WTC11 (cell line): ENCODE measurements at regions not wholly inside any gene's neighbourhood (a gene's known extent, or its start where the extent isn't known, plus 50 kb on each side); places are given as distances from the start of the nearest gene placed in this dataset.
"Not testable (repeated sequence)": the region's sequence is repeated elsewhere in the genome, so short reads cannot be mapped to it uniquely, and the experiment has no call there.

Experiments
- ATAC-seq: fragments of 200-7000 bp; cut with Tn5 transposase; 2 replicates; pipeline ENCODE4 v1.10.0; 2021; ENCODE audit warnings: mild to moderate bottlenecking, moderate library complexity
- CTCF ChIA-PET: fragments of 300-600 bp; sonication (Branson Sonifier 250); formaldehyde crosslinking; loops from one replicate; lab custom pipeline; 2021; ENCODE audit warnings: antibody characterized with exemption; lab: Charles Lee
- POLR2A ChIA-PET: fragments of 350-600 bp; sonication (Branson Sonifier 250); formaldehyde crosslinking; loops from one replicate; lab custom pipeline; 2021; ENCODE audit warnings: antibody characterized with exemption; lab: Charles Lee
- DNase-seq: peaks from one replicate; pipeline ENCODE4 v3.0.0; 2021; ENCODE audit warnings: low spot score
- H3K27ac Mint-ChIP-seq: 2 replicates; pipeline ENCODE4 v1.8.0; 2021; ENCODE audit warnings: mixed read lengths
- H3K27me3 Mint-ChIP-seq: 2 replicates; pipeline ENCODE4 v1.8.0; 2021; ENCODE audit warnings: low read depth, mild to moderate bottlenecking, moderate library complexity, mixed read lengths
- H3K36me3 Mint-ChIP-seq: 2 replicates; pipeline ENCODE4 v1.8.0; 2021; ENCODE audit warnings: mixed read lengths
- H3K4me1 Mint-ChIP-seq: 2 replicates; pipeline ENCODE4 v1.8.0; 2022; ENCODE audit warnings: mixed read lengths
- H3K4me3 Mint-ChIP-seq: 2 replicates; pipeline ENCODE4 v1.8.0; 2021; ENCODE audit warnings: mild to moderate bottlenecking, moderate library complexity, mixed read lengths
- H3K9me3 Mint-ChIP-seq: 2 replicates; pipeline ENCODE4 v1.8.0; 2021; ENCODE audit warnings: mixed read lengths
- CREB1 ChIP-seq: sonication (generic); formaldehyde crosslinking; IDR thresholded peaks from 2 replicates; pipeline ENCODE4 v1.8.0; 2023; ENCODE audit warnings: mild to moderate bottlenecking, missing genetic modification reagents
- CREM ChIP-seq: sonication (generic); formaldehyde crosslinking; IDR thresholded peaks from 2 replicates; pipeline ENCODE4 v1.8.1; 2022; ENCODE audit warnings: mild to moderate bottlenecking, missing genetic modification reagents, moderate library complexity
- ELF4 ChIP-seq: sonication (generic); formaldehyde crosslinking; IDR thresholded peaks from 2 replicates; pipeline ENCODE4 v1.8.1; 2022; ENCODE audit warnings: low read depth, mild to moderate bottlenecking, moderate library complexity, missing genetic modification reagents
- FOXP1 ChIP-seq: sonication (generic); formaldehyde crosslinking; IDR thresholded peaks from 2 replicates; pipeline ENCODE4 v1.8.0; 2022; ENCODE audit warnings: missing genetic modification reagents, mild to moderate bottlenecking, moderate library complexity, borderline replicate concordance
- GTF2I ChIP-seq: fragments of 250-450 bp; sonication (Bioruptor Pico); conservative IDR thresholded peaks from 2 replicates; pipeline ENCODE4 v1.4.0; 2021; ENCODE audit warnings: mild to moderate bottlenecking
- HMGA2 ChIP-seq: fragments of 250-450 bp; sonication (Bioruptor Pico); IDR thresholded peaks from 2 replicates; pipeline ENCODE4 v1.4.0; 2021; ENCODE audit warnings: mild to moderate bottlenecking, moderate library complexity
- NFYB ChIP-seq: sonication (generic); formaldehyde crosslinking; conservative IDR thresholded peaks from 2 replicates; pipeline ENCODE4 v1.8.0; 2022; ENCODE audit warnings: low read depth, missing genetic modification reagents
- NR3C1 ChIP-seq: sonication (generic); formaldehyde crosslinking; conservative IDR thresholded peaks from 2 replicates; pipeline ENCODE4 v1.8.1; 2023; ENCODE audit warnings: low read depth, mild to moderate bottlenecking, missing genetic modification reagents
- SMAD3 ChIP-seq: sonication (generic); formaldehyde crosslinking; IDR thresholded peaks from 2 replicates; pipeline ENCODE4 v1.8.0; 2022; ENCODE audit warnings: missing genetic modification reagents, mild to moderate bottlenecking, borderline replicate concordance
- ZNF121 ChIP-seq: sonication (generic); formaldehyde crosslinking; IDR thresholded peaks from 2 replicates; pipeline ENCODE4 v1.8.0; 2023; ENCODE audit warnings: missing genetic modification reagents
- ZNF263 ChIP-seq: sonication (generic); formaldehyde crosslinking; IDR thresholded peaks from 2 replicates; pipeline ENCODE4 v1.8.1; 2022; ENCODE audit warnings: low read depth, mild to moderate bottlenecking, moderate library complexity, missing genetic modification reagents
- ZNF317 ChIP-seq: sonication (generic); formaldehyde crosslinking; IDR thresholded peaks from 2 replicates; pipeline ENCODE4 v1.8.1; 2023; ENCODE audit warnings: low read depth, mild to moderate bottlenecking, moderate library complexity, missing genetic modification reagents, borderline replicate concordance
- TF ChIP-seq, protein P1 (sequence below): sonication (generic); formaldehyde crosslinking; IDR thresholded peaks from 2 replicates; pipeline ENCODE4 v1.8.1; 2023; ENCODE audit warnings: mild to moderate bottlenecking, missing genetic modification reagents, moderate library complexity
- TF ChIP-seq, protein P2 (sequence below): sonication (generic); formaldehyde crosslinking; IDR thresholded peaks from 2 replicates; pipeline ENCODE4 v1.8.0; 2022; ENCODE audit warnings: missing genetic modification reagents

DNA sequence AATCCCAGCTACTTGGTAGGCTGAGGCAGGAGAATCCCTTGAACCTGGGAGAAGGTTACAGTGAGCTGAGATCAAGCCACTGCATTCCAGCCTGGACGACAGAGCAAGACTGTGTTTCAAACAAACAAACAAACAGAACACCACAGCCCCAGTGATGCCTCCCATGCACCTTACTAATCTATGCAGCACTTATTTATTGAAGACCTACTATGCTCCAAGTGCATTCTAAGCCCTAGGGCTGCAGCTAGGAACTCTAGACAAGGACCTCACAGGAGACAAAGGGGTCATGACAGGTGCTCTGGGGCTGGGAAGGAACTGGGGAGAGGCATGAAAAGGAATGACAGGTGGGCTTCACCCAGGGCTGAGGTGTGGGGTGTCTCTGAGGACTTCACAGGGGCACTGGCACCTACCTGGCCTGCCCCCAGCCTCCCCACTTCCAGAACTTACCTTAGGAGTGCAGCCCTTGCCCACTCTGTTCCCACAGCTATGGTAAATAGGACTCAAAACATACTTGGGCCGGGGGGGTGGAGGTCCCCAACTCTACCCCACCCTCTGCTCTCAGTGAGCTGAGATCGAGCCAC, 69.4 kb downstream of the C9orf50 start (continued):
- TF ChIP-seq CREB1 (no peak), NR3C1 (CRISPR knock-in tag) (no peak), ZNF317 (CRISPR knock-in tag) (no peak), HMGA2 (CRISPR knock-in tag) (no peak)

DNA sequence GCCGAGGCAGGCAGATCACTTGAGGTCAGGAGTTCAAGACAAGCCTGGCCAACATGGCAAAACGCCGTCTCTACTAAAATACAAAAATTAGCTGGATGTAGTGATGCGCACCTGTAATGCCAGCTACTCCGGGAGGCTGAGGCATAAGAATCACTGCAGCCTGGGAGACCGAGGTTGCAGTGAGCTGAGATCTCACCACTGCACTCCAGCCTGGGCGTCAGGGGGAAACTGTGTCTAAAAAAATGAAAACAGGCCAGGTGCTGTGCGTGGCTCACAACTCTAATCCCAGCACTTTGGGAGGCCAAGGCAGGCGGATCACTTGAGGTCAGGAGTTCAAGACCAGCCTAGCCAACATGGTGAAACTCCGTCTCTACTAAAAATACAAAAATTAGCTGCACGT, 69.9 kb downstream of the C9orf50 start:
- ATAC-seq, CTCF ChIA-PET, DNase-seq, H3K9me3 Mint-ChIP-seq, H3K36me3 Mint-ChIP-seq, H3K27ac Mint-ChIP-seq: not testable (repeated sequence)
- Mint-ChIP-seq H3K4me3 (peak overlapping the region; percentile 78), H3K4me1 (peaks cover 24% of the 10 kb centered on the region), H3K27me3 (peaks cover 46% of the 10 kb centered on the region)
- POLR2A ChIA-PET, result interaction anchor here (0.6 kb wide), 2 partner anchors 16 to 389 kb away, joined by 4 to 6 read pairs; no protein-coding TSS in a partner anchor

DNA sequence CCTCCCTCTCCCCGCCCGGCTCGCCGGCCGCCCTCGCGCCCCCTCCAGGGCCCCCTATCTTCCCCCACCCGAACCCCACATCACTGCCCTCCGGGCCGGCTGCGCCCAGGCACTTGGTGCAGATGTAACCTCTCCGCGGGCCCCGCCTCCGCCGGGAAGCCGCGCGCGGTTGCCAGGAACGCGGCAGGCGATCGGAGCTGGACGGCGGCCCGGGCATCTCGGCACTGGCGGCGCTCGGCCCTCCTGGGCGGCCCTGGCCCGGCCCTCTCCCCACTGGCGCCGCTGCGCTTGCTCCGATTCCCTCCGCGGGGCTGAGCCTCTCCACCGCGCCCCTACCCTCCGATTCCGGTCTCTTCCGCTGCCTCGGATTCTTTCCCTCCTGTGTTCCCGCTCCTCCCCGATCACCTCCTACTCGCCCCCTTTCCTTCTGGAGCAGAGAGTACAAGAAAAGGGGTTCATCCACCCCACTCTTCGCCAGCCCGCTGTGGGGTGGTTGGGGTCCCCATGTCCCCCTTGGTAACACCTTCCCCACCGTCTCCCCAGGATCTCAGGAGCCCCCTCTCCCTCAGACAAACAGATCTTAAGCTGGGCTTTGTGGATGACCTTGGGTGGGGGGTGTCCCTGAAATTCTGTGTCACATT, 70.6 kb downstream of the C9orf50 start:
- Mint-ChIP-seq H3K4me3 (peak overlapping the region; percentile 78), H3K36me3 (no peaks in the 10 kb centered on the region; the same call in 1 of the 2 replicates), H3K27ac (no peak overlapping the region), H3K9me3 (no peaks in the 10 kb centered on the region), H3K4me1 (peaks cover 17% of the 10 kb centered on the region), H3K27me3 (peaks cover 44% of the 10 kb centered on the region)
- ChIA-PET CTCF (interaction anchor here (0.7 to 1.8 kb wide), 4 partner anchors 10 to 419 kb away, joined by 3 to 6 read pairs (median 4); no protein-coding TSS in a partner anchor), POLR2A (interaction anchor here (0.6 kb wide), 1 partner anchor 17 kb away, joined by 4 read pairs; no protein-coding TSS in a partner anchor)
- TF ChIP-seq ZNF263 (CRISPR knock-in tag) (peak; percentile 49; the same call in 1 of the 2 replicates), CREM (no peak), ELF4 (CRISPR knock-in tag) (no peak), SMAD3 (CRISPR knock-in tag) (no peak), ZNF121 (CRISPR knock-in tag) (no peak)
- TF ChIP-seq, protein P1, sequence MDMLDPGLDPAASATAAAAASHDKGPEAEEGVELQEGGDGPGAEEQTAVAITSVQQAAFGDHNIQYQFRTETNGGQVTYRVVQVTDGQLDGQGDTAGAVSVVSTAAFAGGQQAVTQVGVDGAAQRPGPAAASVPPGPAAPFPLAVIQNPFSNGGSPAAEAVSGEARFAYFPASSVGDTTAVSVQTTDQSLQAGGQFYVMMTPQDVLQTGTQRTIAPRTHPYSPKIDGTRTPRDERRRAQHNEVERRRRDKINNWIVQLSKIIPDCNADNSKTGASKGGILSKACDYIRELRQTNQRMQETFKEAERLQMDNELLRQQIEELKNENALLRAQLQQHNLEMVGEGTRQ, result no peak
- TF ChIP-seq, protein P2, sequence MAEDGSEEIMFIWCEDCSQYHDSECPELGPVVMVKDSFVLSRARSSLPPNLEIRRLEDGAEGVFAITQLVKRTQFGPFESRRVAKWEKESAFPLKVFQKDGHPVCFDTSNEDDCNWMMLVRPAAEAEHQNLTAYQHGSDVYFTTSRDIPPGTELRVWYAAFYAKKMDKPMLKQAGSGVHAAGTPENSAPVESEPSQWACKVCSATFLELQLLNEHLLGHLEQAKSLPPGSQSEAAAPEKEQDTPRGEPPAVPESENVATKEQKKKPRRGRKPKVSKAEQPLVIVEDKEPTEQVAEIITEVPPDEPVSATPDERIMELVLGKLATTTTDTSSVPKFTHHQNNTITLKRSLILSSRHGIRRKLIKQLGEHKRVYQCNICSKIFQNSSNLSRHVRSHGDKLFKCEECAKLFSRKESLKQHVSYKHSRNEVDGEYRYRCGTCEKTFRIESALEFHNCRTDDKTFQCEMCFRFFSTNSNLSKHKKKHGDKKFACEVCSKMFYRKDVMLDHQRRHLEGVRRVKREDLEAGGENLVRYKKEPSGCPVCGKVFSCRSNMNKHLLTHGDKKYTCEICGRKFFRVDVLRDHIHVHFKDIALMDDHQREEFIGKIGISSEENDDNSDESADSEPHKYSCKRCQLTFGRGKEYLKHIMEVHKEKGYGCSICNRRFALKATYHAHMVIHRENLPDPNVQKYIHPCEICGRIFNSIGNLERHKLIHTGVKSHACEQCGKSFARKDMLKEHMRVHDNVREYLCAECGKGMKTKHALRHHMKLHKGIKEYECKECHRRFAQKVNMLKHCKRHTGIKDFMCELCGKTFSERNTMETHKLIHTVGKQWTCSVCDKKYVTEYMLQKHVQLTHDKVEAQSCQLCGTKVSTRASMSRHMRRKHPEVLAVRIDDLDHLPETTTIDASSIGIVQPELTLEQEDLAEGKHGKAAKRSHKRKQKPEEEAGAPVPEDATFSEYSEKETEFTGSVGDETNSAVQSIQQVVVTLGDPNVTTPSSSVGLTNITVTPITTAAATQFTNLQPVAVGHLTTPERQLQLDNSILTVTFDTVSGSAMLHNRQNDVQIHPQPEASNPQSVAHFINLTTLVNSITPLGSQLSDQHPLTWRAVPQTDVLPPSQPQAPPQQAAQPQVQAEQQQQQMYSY (CRISPR knock-in tag), result peak; percentile 79
- DNase-seq, result peak; percentile 56
- ATAC-seq, result peak; percentile 61

DNA sequence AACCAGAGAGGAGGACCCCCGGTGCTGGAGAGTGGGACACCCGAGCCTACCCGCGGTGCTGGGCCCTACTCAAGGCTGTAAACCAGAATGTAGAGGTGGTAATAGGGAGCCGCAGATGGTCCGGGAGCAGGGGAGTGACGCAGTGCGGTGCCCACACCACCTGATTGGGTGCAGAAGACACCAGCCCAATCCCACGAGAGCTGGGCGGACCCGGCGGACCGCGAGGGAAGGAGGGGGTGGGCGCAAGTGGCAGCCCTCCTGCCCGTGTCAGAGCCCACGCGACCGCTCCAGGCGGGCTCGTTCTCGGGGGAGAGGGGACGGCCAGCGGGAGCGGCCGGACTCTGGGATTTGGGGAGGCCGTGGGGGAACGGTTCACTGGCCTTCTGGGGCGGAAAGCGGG, 71.2 kb downstream of the C9orf50 start:
- H3K27me3 Mint-ChIP-seq, result peaks cover 44% of the 10 kb centered on the region
- CTCF ChIA-PET, result interaction anchor here (0.9 to 1.8 kb wide), 3 partner anchors 9 to 418 kb away, joined by 4 to 6 read pairs (median 5); no protein-coding TSS in a partner anchor
- DNase-seq, result no peak
- ATAC-seq, result peak; percentile 42
- H3K27ac Mint-ChIP-seq, result no peak overlapping the region
- POLR2A ChIA-PET, result no interaction called here
- peak overlapping the region; percentile 66 for H3K4me3 Mint-ChIP-seq
- no peaks in the 10 kb centered on the region for H3K9me3 Mint-ChIP-seq
- peak; percentile 87 for TF ChIP-seq GTF2I (CRISPR knock-in tag)
- TF ChIP-seq FOXP1 (CRISPR knock-in tag), result no peak
- peak; percentile 51 for TF ChIP-seq NFYB (CRISPR knock-in tag)
- H3K36me3 Mint-ChIP-seq, result no peaks in the 10 kb centered on the region; the same call in 1 of the 2 replicates
- peaks cover 15% of the 10 kb centered on the region for H3K4me1 Mint-ChIP-seq
